MM.1S (cell line): ENCODE measurements at regions not wholly inside any gene's neighbourhood (a gene's known extent, or its start where the extent isn't known, plus 50 kb on each side); places are given as distances from the start of the nearest gene placed in this dataset.

Experiments used
- DNase-seq: peaks from one replicate; pipeline ENCODE4 v3.0.0-alpha.2; 2015
- H2AFZ ChIP-seq: fragments of 300-600 bp; sonication (generic); 2 replicates; pipeline ENCODE4 v1.6.0; 2016; ENCODE audit warnings: antibody characterized with exemption, low read length
- H3F3A ChIP-seq: fragments of 300-600 bp; sonication (generic); 2 replicates; pipeline ENCODE4 v1.6.1; 2016; ENCODE audit warnings: mild to moderate bottlenecking, antibody characterized with exemption, low read length, moderate library complexity, mixed read lengths; ENCODE audit not compliant: insufficient read depth
- H3K27ac ChIP-seq: fragments of 300-600 bp; sonication (generic); 2 replicates; pipeline ENCODE4 v1.5.1; 2016; ENCODE audit warnings: mild to moderate bottlenecking, low read length
- H3K27me3 ChIP-seq: fragments of 300-600 bp; sonication (generic); replicated peaks from 2 replicates; pipeline ENCODE4 v1.6.0; 2016; ENCODE audit warnings: low read length; ENCODE audit not compliant: insufficient read depth
- H3K36me3 ChIP-seq: fragments of 300-600 bp; sonication (generic); replicated peaks from 2 replicates; pipeline ENCODE4 v1.6.1; 2016; ENCODE audit warnings: mild to moderate bottlenecking, low read length, mixed read lengths; ENCODE audit not compliant: insufficient read depth
- H3K4me1 ChIP-seq: fragments of 300-600 bp; sonication (generic); 2 replicates; pipeline ENCODE4 v1.6.1; 2016; ENCODE audit warnings: low read length, mixed read lengths
- H3K4me2 ChIP-seq: fragments of 300-600 bp; sonication (generic); 2 replicates; pipeline ENCODE4 v1.6.0; 2016; ENCODE audit warnings: low read depth, low read length
- H3K4me3 ChIP-seq: fragments of 300-600 bp; sonication (generic); 2 replicates; pipeline ENCODE4 v1.5.1; 2016; ENCODE audit warnings: low read length, mixed read lengths
- H3K79me2 ChIP-seq: fragments of 300-600 bp; sonication (generic); 2 replicates; pipeline ENCODE4 v1.6.1; 2016; ENCODE audit warnings: mixed run types, low read length, mixed read lengths
- H3K9ac ChIP-seq: fragments of 300-600 bp; sonication (generic); 2 replicates; pipeline ENCODE4 v1.6.1; 2016; ENCODE audit warnings: low read length, mixed read lengths
- H3K9me2 ChIP-seq: fragments of 300-600 bp; sonication (generic); replicated peaks from 2 replicates; pipeline ENCODE4 v1.6.1; 2016; ENCODE audit warnings: mild to moderate bottlenecking, low read length, mixed read lengths; ENCODE audit not compliant: insufficient read depth
- H3K9me3 ChIP-seq: fragments of 300-600 bp; sonication (generic); replicated peaks from 2 replicates; pipeline ENCODE4 v1.6.1; 2016; ENCODE audit warnings: mild to moderate bottlenecking, low read length, mixed read lengths; ENCODE audit not compliant: insufficient read depth
- H4K20me1 ChIP-seq: fragments of 300-600 bp; sonication (generic); 2 replicates; pipeline ENCODE4 v1.6.1; 2016; ENCODE audit warnings: mild to moderate bottlenecking, low read length, moderate library complexity, mixed read lengths; ENCODE audit not compliant: insufficient read depth
- EZH2 ChIP-seq: fragments of 300-600 bp; sonication (generic); optimal IDR thresholded peaks from 2 replicates; pipeline ENCODE3; 2017; ENCODE audit warnings: low read depth, mild to moderate bottlenecking, antibody characterized with exemption, low read length, mixed read lengths
- EZH2phosphoT487 ChIP-seq: fragments of 300-600 bp; sonication (generic); IDR thresholded peaks from 2 replicates; pipeline ENCODE4 v1.6.1; 2018; ENCODE audit warnings: antibody characterized with exemption, low read length
- TF ChIP-seq, protein P1 (sequence below): fragments of 300-600 bp; sonication (generic); IDR thresholded peaks from 2 replicates; pipeline ENCODE4 v1.5.1; 2016; ENCODE audit warnings: antibody characterized with exemption, low read length, mixed read lengths

DNA sequence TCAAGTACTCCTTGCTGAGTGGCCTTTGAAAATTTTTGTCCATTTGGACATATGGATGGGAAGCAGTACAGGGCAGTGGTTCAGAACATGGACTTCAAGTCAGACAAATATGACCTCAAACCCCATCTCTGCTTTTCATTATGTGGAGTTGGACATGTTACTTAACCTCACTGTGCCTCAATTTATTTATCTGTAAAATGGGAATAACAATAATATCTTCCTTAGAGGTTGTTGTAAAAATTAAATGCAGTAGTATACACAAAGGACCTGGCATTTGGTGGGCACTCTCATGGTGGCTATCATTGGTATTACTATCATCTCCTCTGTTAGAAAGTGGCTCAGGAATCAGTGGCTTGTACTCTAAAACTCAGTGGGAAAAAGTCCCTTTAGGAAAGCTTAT, 204.0 kb upstream of the MYLIP start:
- H2AFZ ChIP-seq, result no peak overlapping the region
- no peak overlapping the region for H3K4me2 ChIP-seq
- TF ChIP-seq EZH2phosphoT487 (no peak), EZH2 (no peak)
- TF ChIP-seq, protein P1, sequence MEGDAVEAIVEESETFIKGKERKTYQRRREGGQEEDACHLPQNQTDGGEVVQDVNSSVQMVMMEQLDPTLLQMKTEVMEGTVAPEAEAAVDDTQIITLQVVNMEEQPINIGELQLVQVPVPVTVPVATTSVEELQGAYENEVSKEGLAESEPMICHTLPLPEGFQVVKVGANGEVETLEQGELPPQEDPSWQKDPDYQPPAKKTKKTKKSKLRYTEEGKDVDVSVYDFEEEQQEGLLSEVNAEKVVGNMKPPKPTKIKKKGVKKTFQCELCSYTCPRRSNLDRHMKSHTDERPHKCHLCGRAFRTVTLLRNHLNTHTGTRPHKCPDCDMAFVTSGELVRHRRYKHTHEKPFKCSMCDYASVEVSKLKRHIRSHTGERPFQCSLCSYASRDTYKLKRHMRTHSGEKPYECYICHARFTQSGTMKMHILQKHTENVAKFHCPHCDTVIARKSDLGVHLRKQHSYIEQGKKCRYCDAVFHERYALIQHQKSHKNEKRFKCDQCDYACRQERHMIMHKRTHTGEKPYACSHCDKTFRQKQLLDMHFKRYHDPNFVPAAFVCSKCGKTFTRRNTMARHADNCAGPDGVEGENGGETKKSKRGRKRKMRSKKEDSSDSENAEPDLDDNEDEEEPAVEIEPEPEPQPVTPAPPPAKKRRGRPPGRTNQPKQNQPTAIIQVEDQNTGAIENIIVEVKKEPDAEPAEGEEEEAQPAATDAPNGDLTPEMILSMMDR, result no peak
- H3K79me2 ChIP-seq, result no peaks in the 10 kb centered on the region
- no peak overlapping the region for H3K27ac ChIP-seq
- no peaks in the 10 kb centered on the region for H3F3A ChIP-seq
- H3K9ac ChIP-seq, result no peak overlapping the region
- H3K9me3 ChIP-seq, result no peaks in the 10 kb centered on the region
- no peak for DNase-seq
- H3K36me3 ChIP-seq, result no peaks in the 10 kb centered on the region
- no peaks in the 10 kb centered on the region for H3K9me2 ChIP-seq
- H3K4me1 ChIP-seq, result no peaks in the 10 kb centered on the region
- H3K27me3 ChIP-seq, result no peaks in the 10 kb centered on the region
- H4K20me1 ChIP-seq, result no peaks in the 10 kb centered on the region
- no peak overlapping the region for H3K4me3 ChIP-seq

DNA sequence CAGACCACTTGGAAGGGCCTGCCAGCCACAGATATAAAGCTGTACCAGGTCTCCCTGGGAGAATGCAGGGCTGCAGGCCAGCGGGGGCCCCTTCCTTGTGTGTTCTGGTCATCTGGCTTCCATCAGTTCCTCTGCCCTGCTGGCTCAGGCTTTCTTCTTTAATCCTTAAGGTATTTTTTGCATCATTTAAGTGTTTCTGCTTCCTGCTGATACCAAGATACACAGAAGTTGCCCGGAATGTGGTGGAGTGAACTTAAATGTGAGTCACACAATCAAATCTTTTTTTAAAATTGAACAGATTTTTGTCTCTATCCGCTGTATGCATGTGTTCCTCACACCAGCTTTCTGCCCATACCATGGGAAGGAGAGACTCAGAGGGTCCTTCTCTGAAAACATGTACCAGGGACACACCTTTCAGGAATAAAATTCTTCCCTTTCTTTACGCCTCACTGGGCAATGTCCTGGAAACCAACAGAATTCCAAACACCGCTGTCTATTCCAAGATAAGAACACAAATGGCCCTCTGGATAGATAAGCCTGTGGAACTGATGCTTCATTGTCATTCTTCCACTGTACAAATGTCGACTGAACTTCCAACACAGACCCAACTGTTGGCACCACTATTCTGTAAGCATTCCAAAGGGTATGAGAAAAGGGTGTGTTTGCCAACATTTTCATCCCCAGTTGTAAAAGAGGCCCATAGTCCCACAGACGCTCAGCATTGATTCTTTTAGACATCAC, 206.2 kb upstream of the MYLIP start:
- no peak for DNase-seq
- TF ChIP-seq, protein P1, result no peak
- TF ChIP-seq EZH2phosphoT487 (no peak), EZH2 (no peak)
- Histone ChIP-seq H3K27ac (no peak overlapping the region), H3K36me3 (no peaks in the 10 kb centered on the region), H3K4me1 (no peaks in the 10 kb centered on the region), H3F3A (no peaks in the 10 kb centered on the region), H3K4me3 (no peak overlapping the region), H4K20me1 (no peaks in the 10 kb centered on the region), H3K9me3 (no peaks in the 10 kb centered on the region), H3K9me2 (no peaks in the 10 kb centered on the region), H3K4me2 (no peak overlapping the region), H2AFZ (no peak overlapping the region), H3K27me3 (no peaks in the 10 kb centered on the region), H3K9ac (no peak overlapping the region), H3K79me2 (no peaks in the 10 kb centered on the region)

- Histone ChIP-seq H3K9ac (no peak overlapping the region), H3K4me2 (no peak overlapping the region), H3K9me2 (no peaks in the 10 kb centered on the region), H3K36me3 (no peaks in the 10 kb centered on the region), H4K20me1 (no peaks in the 10 kb centered on the region), H3F3A (no peaks in the 10 kb centered on the region), H3K4me1 (no peaks in the 10 kb centered on the region), H3K4me3 (no peak overlapping the region), H2AFZ (no peak overlapping the region), H3K9me3 (no peaks in the 10 kb centered on the region), H3K27ac (no peak overlapping the region), H3K79me2 (no peaks in the 10 kb centered on the region), H3K27me3 (no peaks in the 10 kb centered on the region)
- DNase-seq, result no peak
- TF ChIP-seq EZH2phosphoT487 (no peak), EZH2 (no peak)
- TF ChIP-seq, protein P1, result no peak
Measured at GRCh38 chr6:15921243-15921642, 207.6 kb upstream of the MYLIP start.
